GM19468 (cell line): ENCODE measurements at regions not wholly inside any gene's neighbourhood (a gene's known extent, or its start where the extent isn't known, plus 50 kb on each side); places are given as distances from the start of the nearest gene placed in this dataset.

Source experiments
- ATAC-seq: cut with Tn5 transposase; IDR thresholded peaks from one replicate; pipeline ENCODE4 v1.9.1; 2021; ENCODE audit warnings: mild to moderate bottlenecking, moderate library complexity, moderate number of reproducible peaks; ENCODE audit not compliant: unreplicated experiment; ENCODE audit errors: extremely low read depth

DNA sequence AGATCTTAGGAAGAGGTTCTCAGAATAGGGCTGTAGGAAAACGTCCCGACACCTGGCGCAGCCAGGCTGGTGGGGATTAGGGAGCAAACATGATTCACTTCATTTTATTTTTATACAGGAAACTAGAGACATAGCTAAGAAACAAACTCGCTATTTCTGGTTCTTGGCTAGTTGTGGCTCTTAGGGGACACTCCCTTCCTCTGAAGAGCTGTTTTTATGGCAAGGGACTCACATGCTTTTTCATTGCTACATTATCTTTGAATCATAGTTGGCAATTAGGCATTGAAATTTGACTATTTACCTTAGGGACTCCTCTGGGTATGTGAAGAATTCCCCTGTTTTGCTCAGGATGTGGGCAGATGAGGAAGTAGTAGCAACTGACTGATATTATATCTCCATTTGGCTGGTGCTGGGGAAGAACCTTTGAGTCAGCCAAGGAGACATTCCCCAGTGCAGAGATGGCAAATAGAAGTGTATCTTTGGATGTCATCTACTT, 174.5 kb downstream of the SMIM20 start:
- peak; percentile 19 for ATAC-seq

- no peak for ATAC-seq
These were observed 179.5 kb downstream of the SMIM20 start for GRCh38 chr4:26093551-26093950.

GRCh38 chr4:26094076-26094475, 180.1 kb downstream of the SMIM20 start:
- ATAC-seq = no peak

- no peak for ATAC-seq
These were observed 180.9 kb downstream of the SMIM20 start for GRCh38 chr4:26094911-26095310.

- no peak for ATAC-seq
These were observed 185.9 kb downstream of the SMIM20 start for GRCh38 chr4:26099967-26100366.

- no peak for ATAC-seq
These were observed 187.0 kb downstream of the SMIM20 start for GRCh38 chr4:26101011-26101410.

DNA sequence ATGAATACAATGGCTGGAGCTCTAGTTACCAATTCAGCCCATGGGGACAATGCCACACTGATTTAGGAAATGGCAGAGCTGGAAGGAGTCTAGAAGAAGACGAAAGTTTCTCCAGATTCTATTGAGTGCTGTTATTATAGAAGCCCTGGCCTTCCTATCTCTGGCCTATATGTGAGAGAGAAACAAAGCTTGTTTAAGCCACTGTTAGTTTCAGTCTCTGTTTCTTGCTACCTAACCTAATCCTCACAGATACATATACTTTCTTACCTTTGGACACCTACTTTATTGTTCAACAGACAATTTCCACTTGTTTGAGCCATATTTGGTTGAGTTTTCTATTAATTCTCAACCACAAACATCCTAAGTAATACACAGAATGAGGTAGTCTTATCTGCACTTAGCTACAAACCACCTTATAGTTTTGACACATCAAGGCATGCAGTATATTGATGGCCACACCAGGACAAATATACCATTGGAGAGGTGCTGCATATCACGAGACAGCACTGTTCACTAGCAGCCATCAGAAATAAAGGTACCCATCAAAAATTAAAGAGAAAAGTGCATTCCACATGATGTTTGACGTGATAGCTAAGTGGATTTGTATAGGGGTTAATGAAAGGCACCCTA, 190.2 kb downstream of the SMIM20 start:
- ATAC-seq = no peak

GRCh38 chr4:26105337-26105736, 191.3 kb downstream of the SMIM20 start:
- ATAC-seq = no peak

DNA sequence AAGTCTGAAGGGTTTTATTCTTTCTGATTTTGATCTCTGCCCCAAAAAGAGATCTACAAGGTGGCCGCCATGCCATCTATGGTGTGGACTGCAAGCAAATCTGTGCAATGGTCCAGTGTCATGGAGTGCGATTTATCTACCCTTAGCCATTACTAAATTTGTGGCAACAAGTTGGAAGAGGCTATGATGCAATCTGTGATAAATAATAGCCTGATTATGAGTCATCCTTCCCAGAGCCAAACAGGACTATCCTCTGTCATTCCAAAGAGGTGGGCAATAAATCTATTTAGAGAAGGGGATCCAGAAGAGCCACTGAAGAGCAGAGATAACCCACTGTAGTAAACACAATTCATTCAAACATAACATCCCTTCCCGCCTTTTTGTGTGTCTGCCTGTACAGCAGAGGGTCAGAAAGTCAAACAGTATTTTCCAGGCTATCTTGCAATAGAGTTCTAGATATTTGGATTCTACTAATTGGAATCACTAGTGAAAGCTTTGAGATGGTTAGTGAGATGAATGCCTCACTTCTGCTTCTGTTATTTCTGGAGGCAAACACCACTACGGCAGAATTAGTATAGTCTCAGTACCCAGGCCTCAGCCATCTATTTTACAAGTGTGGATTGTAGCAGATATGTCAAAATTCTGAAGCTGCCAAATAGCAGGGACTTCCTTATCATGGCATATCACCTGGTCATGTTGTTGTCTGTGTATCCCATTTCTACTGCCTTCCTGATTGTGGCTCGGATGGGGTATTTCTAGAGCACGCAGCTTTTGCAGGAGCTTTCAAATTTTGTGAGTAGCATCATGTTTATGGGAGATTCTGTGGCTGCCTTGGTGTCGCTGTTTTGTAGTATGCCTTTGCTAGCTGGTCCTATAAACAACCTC, 192.0 kb downstream of the SMIM20 start:
- no peak for ATAC-seq

GRCh38 chr4:26106776-26107175, 192.8 kb downstream of the SMIM20 start:
- no peak for ATAC-seq

GRCh38 chr4:26108054-26108453, 194.0 kb downstream of the SMIM20 start:
- no peak for ATAC-seq

DNA sequence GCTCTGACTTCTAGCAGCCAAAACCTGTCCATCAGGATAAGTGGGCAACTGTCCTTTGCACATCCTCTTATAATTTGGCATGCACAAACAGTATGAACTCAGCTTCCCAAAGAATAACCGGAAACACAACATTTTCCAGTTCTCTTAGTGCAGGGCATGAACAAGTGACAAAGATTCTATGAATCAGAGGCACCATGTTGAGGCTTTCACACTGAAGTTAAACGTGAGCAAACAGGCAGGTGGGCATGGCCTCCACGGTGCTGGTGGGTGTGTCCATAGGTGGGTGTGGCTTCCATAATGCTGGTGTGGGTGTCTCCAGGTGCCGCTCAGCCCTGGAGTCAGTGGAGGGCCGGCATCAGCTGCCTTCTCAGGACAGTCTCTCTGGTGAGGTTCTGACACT, 196.5 kb downstream of the SMIM20 start:
- no peak for ATAC-seq

- no peak for ATAC-seq
These were observed 199.4 kb downstream of the SMIM20 start for GRCh38 chr4:26113339-26113940.

DNA sequence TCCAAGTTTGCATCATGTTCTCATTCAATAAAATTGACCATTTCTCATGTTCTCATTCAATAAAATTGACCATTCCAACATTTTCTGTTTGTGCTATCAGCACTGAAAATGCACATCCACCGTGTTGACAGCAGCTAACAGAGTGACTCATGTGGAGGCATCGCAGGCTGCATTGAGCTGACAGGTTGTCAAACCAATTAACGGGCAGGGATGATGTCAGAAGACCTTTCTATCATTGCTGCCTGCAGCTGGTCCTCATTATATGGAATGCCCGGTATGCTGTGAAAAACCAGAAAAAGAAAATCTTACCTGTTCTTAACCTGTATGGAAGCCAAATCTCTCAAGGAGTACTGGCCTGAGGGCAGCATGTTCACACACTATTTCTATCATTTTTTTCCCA, 202.0 kb downstream of the SMIM20 start:
- ATAC-seq = no peak

DNA sequence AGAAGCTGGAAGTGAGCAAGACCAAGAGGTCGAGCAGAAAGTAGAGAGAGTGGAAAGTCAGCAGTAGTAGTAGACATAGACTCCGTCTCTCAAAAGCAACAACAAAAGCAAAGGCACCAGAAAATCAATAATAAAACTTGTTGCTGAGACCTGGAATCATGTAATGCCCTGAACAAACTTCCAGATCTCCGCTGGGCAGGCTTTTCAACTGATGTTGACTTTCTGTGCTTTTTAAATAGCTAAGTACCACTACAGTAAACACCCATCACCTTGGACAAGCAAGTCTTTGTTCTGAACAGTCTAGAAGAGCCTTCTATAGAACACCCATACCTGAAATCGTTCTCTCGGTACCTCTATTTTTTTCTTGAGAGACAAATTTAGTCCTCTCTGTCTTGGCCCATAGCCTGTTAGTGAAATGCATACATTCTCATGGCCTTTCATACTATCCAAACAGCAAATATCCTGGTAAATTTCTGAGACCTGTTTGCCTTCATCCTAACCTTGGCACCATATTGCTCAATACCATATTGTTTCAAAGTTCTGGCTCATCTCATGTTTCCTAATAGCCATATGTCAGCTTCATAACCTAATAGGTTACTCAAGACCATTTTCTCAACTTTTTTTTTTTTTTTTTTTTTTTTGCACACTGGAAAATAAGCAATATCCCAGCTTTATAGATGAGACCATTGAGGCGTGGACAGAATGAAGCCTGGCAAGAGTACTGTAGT, 200.6 kb upstream of the RBPJ start:
- ATAC-seq = no peak

GRCh38 chr4:26122690-26123089, 198.1 kb upstream of the RBPJ start:
- no peak for ATAC-seq

- no peak for ATAC-seq
These were observed 196.0 kb upstream of the RBPJ start for GRCh38 chr4:26124753-26125321.

DNA sequence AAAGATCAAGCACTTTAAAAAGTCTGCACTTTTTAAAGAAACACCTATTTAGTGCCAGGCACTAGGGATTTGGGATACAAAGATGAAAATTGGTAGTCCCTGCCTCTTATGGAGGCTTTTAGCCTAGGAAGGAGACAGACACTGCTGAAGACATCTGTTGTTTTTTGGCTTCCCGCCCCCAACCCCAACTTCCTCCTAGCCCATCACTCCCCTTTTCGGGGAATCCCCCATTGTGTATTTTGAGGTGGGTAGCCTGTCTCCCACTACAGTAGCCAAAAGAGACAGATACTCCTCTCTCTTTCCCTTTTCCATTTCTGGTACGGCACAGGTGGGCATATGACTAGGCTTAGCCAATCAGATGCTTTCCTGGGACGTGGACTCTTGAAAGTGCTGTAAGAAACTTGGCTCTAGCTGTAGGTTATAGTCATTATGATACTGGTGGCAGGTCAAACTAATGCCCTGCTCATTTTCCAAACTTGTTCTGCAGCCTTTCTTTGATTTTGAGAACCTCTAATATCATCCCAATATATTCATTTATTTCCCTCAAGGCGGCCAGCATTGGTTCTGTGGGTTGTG, 194.6 kb upstream of the RBPJ start:
- ATAC-seq = peak; percentile 51

- ATAC-seq = no peak
These were observed 193.8 kb upstream of the RBPJ start for GRCh38 chr4:26126994-26127393.

DNA sequence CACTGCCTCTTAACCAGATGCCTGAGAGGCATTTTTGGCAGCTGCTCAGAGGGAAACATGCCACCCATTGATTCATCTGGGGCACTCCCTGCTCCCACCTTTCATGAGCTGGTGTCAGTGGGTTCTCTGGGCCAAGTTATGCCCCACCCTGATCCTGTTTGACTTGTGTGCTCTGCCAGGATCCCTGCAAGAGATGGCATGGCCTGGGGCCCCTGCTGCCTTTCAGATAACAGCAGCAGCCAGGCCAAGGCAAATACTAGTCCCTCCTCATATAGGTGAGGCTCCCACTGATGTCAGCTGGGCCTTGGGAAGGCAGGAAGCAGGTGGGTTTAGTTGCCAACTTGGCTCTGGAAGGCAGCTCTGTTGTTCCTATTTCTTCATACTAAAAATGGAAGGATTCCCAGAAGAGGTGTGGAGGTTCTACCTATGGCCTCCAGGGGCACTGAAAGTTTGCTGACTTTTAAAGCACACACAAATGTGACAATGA, 192.9 kb upstream of the RBPJ start:
- no peak for ATAC-seq
